ENCODE measurements at regions not wholly inside any gene's neighbourhood (a gene's known extent, or its start where the extent isn't known, plus 50 kb on each side); places are given as distances from the start of the nearest gene placed in this dataset.

- TF ChIP-seq CTCF (IDR thresholded peaks at IDR 0.05; ENCODE audit: low read length) (no peak), EZH2phosphoT487 (IDR thresholded peaks at IDR 0.05; ENCODE audit: low read length) (no peak), EZH2 (optimal IDR thresholded peaks at IDR 0.05; ENCODE audit: low read depth, low read length) (no peak)
Measured at GRCh38 chr9:13608451-13608850, 329.0 kb upstream of the MPDZ start.
